SK-N-SH treated with all-trans-retinoic acid at 6 μM for 48 hours (cell line): ENCODE measurements at regions not wholly inside any gene's neighbourhood (a gene's known extent, or its start where the extent isn't known, plus 50 kb on each side); places are given as distances from the start of the nearest gene placed in this dataset.

ENCODE experiments used
- ATAC-seq: fragments of 200-7000 bp; cut with Tn5 transposase; 3 replicates; pipeline ENCODE4 v1.9.1; 2020; ENCODE audit warnings: mild to moderate bottlenecking, moderate library complexity
- ARNTL ChIP-seq: fragments of 450-650 bp; formaldehyde crosslinking; IDR thresholded peaks from 2 replicates; pipeline ENCODE4 v1.5.0; 2020; ENCODE audit warnings: low read depth, mild to moderate bottlenecking, moderate library complexity, borderline replicate concordance
- BACH2 ChIP-seq: fragments of 250-450 bp; sonication (Bioruptor Pico); IDR thresholded peaks from 2 replicates; pipeline ENCODE4 v1.9.0; 2021; ENCODE audit warnings: mild to moderate bottlenecking, borderline replicate concordance
- CREB5 ChIP-seq: fragments of 250-450 bp; sonication (Bioruptor Pico); IDR thresholded peaks from 2 replicates; pipeline ENCODE4 v1.5.1; 2020; ENCODE audit warnings: low read depth, mild to moderate bottlenecking, moderate library complexity
- CSRNP3 ChIP-seq: fragments of 250-450 bp; sonication (Bioruptor Pico); IDR thresholded peaks from 2 replicates; pipeline ENCODE4 v1.5.1; 2021; ENCODE audit warnings: mild to moderate bottlenecking, moderate library complexity
- ESRRG ChIP-seq: fragments of 250-450 bp; sonication (Bioruptor Pico); IDR thresholded peaks from 2 replicates; pipeline ENCODE4 v1.6.1; 2021; ENCODE audit warnings: mild to moderate bottlenecking
- GLIS3 ChIP-seq: fragments of 250-450 bp; sonication (Bioruptor Pico); IDR thresholded peaks from 2 replicates; pipeline ENCODE4 v1.5.0; 2020; ENCODE audit warnings: mild to moderate bottlenecking, moderate library complexity
- PATZ1 ChIP-seq: fragments of 250-450 bp; sonication (Bioruptor Pico); IDR thresholded peaks from 2 replicates; pipeline ENCODE4 v1.8.0; 2020; ENCODE audit warnings: mild to moderate bottlenecking, moderate library complexity, borderline replicate concordance
- POU6F1 ChIP-seq: fragments of 250-450 bp; sonication (Bioruptor Pico); IDR thresholded peaks from 2 replicates; pipeline ENCODE4 v1.8.0; 2021; ENCODE audit warnings: low read depth, mild to moderate bottlenecking, moderate library complexity, borderline replicate concordance
- PPARA ChIP-seq: fragments of 250-450 bp; sonication (Bioruptor Pico); IDR thresholded peaks from 2 replicates; pipeline ENCODE4 v1.5.0; 2020; ENCODE audit warnings: mild to moderate bottlenecking, borderline replicate concordance
- SNAI2 ChIP-seq: fragments of 250-450 bp; sonication (Bioruptor Pico); IDR thresholded peaks from 2 replicates; pipeline ENCODE4 v1.5.0; 2020; ENCODE audit warnings: mild to moderate bottlenecking, moderate library complexity
- TOX ChIP-seq: fragments of 250-450 bp; sonication (Bioruptor Pico); IDR thresholded peaks from 2 replicates; pipeline ENCODE4 v1.8.0; 2021; ENCODE audit warnings: mild to moderate bottlenecking, moderate library complexity, borderline replicate concordance
- TSHZ2 ChIP-seq: fragments of 250-450 bp; sonication (Bioruptor Pico); IDR thresholded peaks from 2 replicates; pipeline ENCODE4 v1.5.0; 2020; ENCODE audit warnings: mild to moderate bottlenecking, moderate library complexity
- ZC3H10 ChIP-seq: fragments of 250-450 bp; sonication (Bioruptor Pico); IDR thresholded peaks from 2 replicates; pipeline ENCODE4 v1.5.1; 2021; ENCODE audit warnings: mild to moderate bottlenecking, moderate library complexity
- ZFP30 ChIP-seq: fragments of 450-650 bp; formaldehyde crosslinking; IDR thresholded peaks from 2 replicates; pipeline ENCODE4 v1.5.0; 2022; ENCODE audit warnings: mild to moderate bottlenecking, moderate library complexity
- ZNF565 ChIP-seq: fragments of 450-650 bp; formaldehyde crosslinking; conservative IDR thresholded peaks from 2 replicates; pipeline ENCODE4 v1.5.0; 2020; ENCODE audit warnings: low read depth, mild to moderate bottlenecking, moderate library complexity
- ZNF70 ChIP-seq: fragments of 450-650 bp; formaldehyde crosslinking; IDR thresholded peaks from 2 replicates; pipeline ENCODE4 v1.5.0; 2020; ENCODE audit warnings: mild to moderate bottlenecking, moderate library complexity

GRCh38 chr6:5942591-5942990, 64.1 kb downstream of the NRN1 start:
- no peak for ATAC-seq
- no peak for TF ChIP-seq CSRNP3
- no peak for TF ChIP-seq PATZ1 (CRISPR knock-in tag)
- TF ChIP-seq ZNF565 (CRISPR knock-in tag): no peak
- no peak for TF ChIP-seq POU6F1 (CRISPR knock-in tag)
- TF ChIP-seq ZNF70: no peak
- no peak for TF ChIP-seq CREB5 (CRISPR knock-in tag)
- no peak for TF ChIP-seq BACH2
- TF ChIP-seq TSHZ2: no peak
- TF ChIP-seq GLIS3 (CRISPR knock-in tag): no peak
- no peak for TF ChIP-seq ESRRG

- ATAC-seq: peak; percentile 7; the same call in 1 of the 3 replicates
- no peak for TF ChIP-seq CSRNP3
- TF ChIP-seq ZNF565 (CRISPR knock-in tag): no peak
- TF ChIP-seq ARNTL (CRISPR knock-in tag): no peak
- TF ChIP-seq TOX (CRISPR knock-in tag): no peak
- TF ChIP-seq ZNF70: no peak
- TF ChIP-seq PATZ1 (CRISPR knock-in tag): no peak
- no peak for TF ChIP-seq BACH2
- TF ChIP-seq ZFP30: no peak
- TF ChIP-seq POU6F1 (CRISPR knock-in tag): no peak
- TF ChIP-seq SNAI2 (CRISPR knock-in tag): no peak
- TF ChIP-seq TSHZ2: no peak
- TF ChIP-seq PPARA: no peak
- TF ChIP-seq ZC3H10 (CRISPR knock-in tag): no peak
- no peak for TF ChIP-seq CREB5 (CRISPR knock-in tag)
- TF ChIP-seq, all 23 proteins: peak for 0
Observed at GRCh38 chr6:5941188-5941587, 65.5 kb downstream of the NRN1 start.
